Osteocyte (in vitro differentiated cells): ENCODE measurements at regions not wholly inside any gene's neighbourhood (a gene's known extent, or its start where the extent isn't known, plus 50 kb on each side); places are given as distances from the start of the nearest gene placed in this dataset.

Experiments
- DNase-seq: peaks from one replicate; pipeline ENCODE4 v3.0.0; 2021; ENCODE audit warnings: mixed read lengths; ENCODE audit not compliant: unreplicated experiment; ENCODE audit errors: extremely low spot score
- H3K27ac Mint-ChIP-seq: one replicate; pipeline ENCODE4 v1.8.0; 2021; ENCODE audit warnings: mild to moderate bottlenecking, mixed read lengths; ENCODE audit not compliant: unreplicated experiment
- H3K27me3 Mint-ChIP-seq: one replicate; pipeline ENCODE4 v1.8.0; 2021; ENCODE audit warnings: mixed read lengths; ENCODE audit not compliant: unreplicated experiment
- H3K36me3 Mint-ChIP-seq: one replicate; pipeline ENCODE4 v1.8.0; 2021; ENCODE audit warnings: mixed read lengths; ENCODE audit not compliant: unreplicated experiment
- H3K4me1 Mint-ChIP-seq: one replicate; pipeline ENCODE4 v1.8.0; 2021; ENCODE audit warnings: mixed read lengths; ENCODE audit not compliant: unreplicated experiment
- H3K4me3 Mint-ChIP-seq: one replicate; pipeline ENCODE4 v1.8.0; 2021; ENCODE audit warnings: mild to moderate bottlenecking, moderate library complexity, mixed read lengths; ENCODE audit not compliant: unreplicated experiment
- H3K9me3 Mint-ChIP-seq: one replicate; pipeline ENCODE4 v1.8.0; 2021; ENCODE audit warnings: mixed read lengths; ENCODE audit not compliant: unreplicated experiment
- CTCF ChIP-seq: fragments of 200-600 bp; sonication (generic); IDR thresholded peaks from 2 replicates; pipeline ENCODE4 v1.5.0; 2021; ENCODE audit warnings: antibody characterized with exemption, mild to moderate bottlenecking, moderate library complexity

- Mint-ChIP-seq H3K9me3 (no peaks in the 10 kb centered on the region), H3K4me3 (no peak overlapping the region), H3K4me1 (no peaks in the 10 kb centered on the region), H3K27me3 (peaks cover 17% of the 10 kb centered on the region), H3K36me3 (no peaks in the 10 kb centered on the region), H3K27ac (no peak overlapping the region)
- no peak for DNase-seq
- no peak for TF ChIP-seq CTCF
Observed at GRCh38 chr6:153862927-153863326, 176.1 kb upstream of the OPRM1 start.

GRCh38 chr6:153862139-153862538, 176.9 kb upstream of the OPRM1 start:
- no peak overlapping the region for H3K4me3 Mint-ChIP-seq
- H3K4me1 Mint-ChIP-seq: no peaks in the 10 kb centered on the region
- H3K27me3 Mint-ChIP-seq: peaks cover 13% of the 10 kb centered on the region
- H3K27ac Mint-ChIP-seq: no peak overlapping the region
- H3K36me3 Mint-ChIP-seq: no peaks in the 10 kb centered on the region
- H3K9me3 Mint-ChIP-seq: no peaks in the 10 kb centered on the region
- no peak for DNase-seq
- TF ChIP-seq CTCF: no peak

- no peaks in the 10 kb centered on the region for H3K36me3 Mint-ChIP-seq
- no peak overlapping the region for H3K27ac Mint-ChIP-seq
- H3K4me3 Mint-ChIP-seq: no peak overlapping the region
- H3K4me1 Mint-ChIP-seq: no peaks in the 10 kb centered on the region
- peaks cover 3% of the 10 kb centered on the region for H3K27me3 Mint-ChIP-seq
- no peaks in the 10 kb centered on the region for H3K9me3 Mint-ChIP-seq
- DNase-seq: no peak
- no peak for TF ChIP-seq CTCF
Observed at GRCh38 chr6:153858529-153858928, 180.5 kb upstream of the OPRM1 start.

GRCh38 chr6:153856929-153857376, 182.1 kb upstream of the OPRM1 start:
- Mint-ChIP-seq H3K4me1 (no peaks in the 10 kb centered on the region), H3K27me3 (peaks cover 1% of the 10 kb centered on the region), H3K36me3 (no peaks in the 10 kb centered on the region), H3K9me3 (no peaks in the 10 kb centered on the region), H3K4me3 (no peak overlapping the region), H3K27ac (no peak overlapping the region)
- no peak for TF ChIP-seq CTCF
- DNase-seq: no peak

- no peak for DNase-seq
- H3K27me3 Mint-ChIP-seq: no peaks in the 10 kb centered on the region
- no peaks in the 10 kb centered on the region for H3K9me3 Mint-ChIP-seq
- H3K27ac Mint-ChIP-seq: no peak overlapping the region
- H3K4me3 Mint-ChIP-seq: no peak overlapping the region
- no peaks in the 10 kb centered on the region for H3K36me3 Mint-ChIP-seq
- H3K4me1 Mint-ChIP-seq: peaks cover 2% of the 10 kb centered on the region
- TF ChIP-seq CTCF: no peak
Observed at GRCh38 chr6:153852481-153852880, 186.6 kb upstream of the OPRM1 start.
